Activated CD4-positive, alpha-beta T cell treated with anti-CD3 and anti-CD28 coated beads, Interleukin-2, amount 10 ng/mL, durations not matched to agents 7 days and 5 days (primary cell): ENCODE measurements at regions not wholly inside any gene's neighbourhood (a gene's known extent, or its start where the extent isn't known, plus 50 kb on each side); places are given as distances from the start of the nearest gene placed in this dataset.

ENCODE experiments used
- CTCF ChIA-PET: fragments of 350-600 bp; sonication (Branson Sonifier 250); formaldehyde crosslinking; loops from one replicate; lab custom pipeline; 2021; ENCODE audit warnings: antibody characterized with exemption; lab: Charles Lee
- POLR2A ChIA-PET: fragments of 350-600 bp; sonication (Branson Sonifier 250); formaldehyde crosslinking; loops from one replicate; lab custom pipeline; 2021; ENCODE audit warnings: antibody characterized with exemption; lab: Charles Lee
- DNase-seq: peaks from one replicate; pipeline ENCODE4 v3.0.0-alpha.2; 2020
- H3K27ac Mint-ChIP-seq: one replicate; pipeline ENCODE4 v1.8.0; 2021; ENCODE audit warnings: mild to moderate bottlenecking, moderate library complexity, mixed read lengths
- H3K27me3 Mint-ChIP-seq: one replicate; pipeline ENCODE4 v1.8.0; 2021; ENCODE audit warnings: mixed read lengths
- H3K36me3 Mint-ChIP-seq: one replicate; pipeline ENCODE4 v1.8.0; 2021; ENCODE audit warnings: low read depth, mixed read lengths
- H3K4me1 Mint-ChIP-seq: one replicate; pipeline ENCODE4 v1.8.0; 2021; ENCODE audit warnings: mixed read lengths
- H3K4me3 Mint-ChIP-seq: one replicate; pipeline ENCODE4 v1.8.0; 2021; ENCODE audit warnings: mild to moderate bottlenecking, moderate library complexity, mixed read lengths
- H3K9me3 Mint-ChIP-seq: one replicate; pipeline ENCODE4 v1.8.0; 2021; ENCODE audit warnings: mixed read lengths

- ChIA-PET CTCF (interaction anchor here (0.6 kb wide), 1 partner anchor 358 kb away, joined by 3 read pairs; no protein-coding TSS in a partner anchor), POLR2A (no interaction called here)
- H3K9me3 Mint-ChIP-seq: no peaks in the 10 kb centered on the region
- no peak for DNase-seq
- H3K27me3 Mint-ChIP-seq: no peaks in the 10 kb centered on the region
- peaks cover 50% of the 10 kb centered on the region for H3K4me1 Mint-ChIP-seq
- peak overlapping the region; percentile 54 for H3K27ac Mint-ChIP-seq
- peaks cover 3% of the 10 kb centered on the region for H3K36me3 Mint-ChIP-seq
- H3K4me3 Mint-ChIP-seq: no peak overlapping the region
Observed at GRCh38 chr12:132439333-132439904, 50.5 kb upstream of the FBRSL1 start.

- peaks cover 45% of the 10 kb centered on the region for H3K4me1 Mint-ChIP-seq
- ChIA-PET CTCF (interaction anchor here (1.1 kb wide), 1 partner anchor 23 kb away, joined by 3 read pairs; no protein-coding TSS in a partner anchor), POLR2A (no interaction called here)
- no peaks in the 10 kb centered on the region for H3K9me3 Mint-ChIP-seq
- no peaks in the 10 kb centered on the region for H3K27me3 Mint-ChIP-seq
- H3K4me3 Mint-ChIP-seq: no peak overlapping the region
- no peak overlapping the region for H3K27ac Mint-ChIP-seq
- peaks cover 3% of the 10 kb centered on the region for H3K36me3 Mint-ChIP-seq
- DNase-seq: no peak
Observed at GRCh38 chr12:132438726-132439125, 51.2 kb upstream of the FBRSL1 start.

- Mint-ChIP-seq H3K9me3 (no peaks in the 10 kb centered on the region), H3K27me3 (no peaks in the 10 kb centered on the region), H3K36me3 (no peaks in the 10 kb centered on the region), H3K4me3 (no peak overlapping the region), H3K4me1 (peaks cover 42% of the 10 kb centered on the region), H3K27ac (peak overlapping the region; percentile 28)
- CTCF ChIA-PET: interaction anchor here (1.1 kb wide), 1 partner anchor 23 kb away, joined by 3 read pairs; no protein-coding TSS in a partner anchor
- POLR2A ChIA-PET: no interaction called here
- no peak for DNase-seq
Observed at GRCh38 chr12:132437943-132438700, 51.8 kb upstream of the FBRSL1 start.

- Mint-ChIP-seq H3K4me3 (no peak overlapping the region), H3K9me3 (no peaks in the 10 kb centered on the region), H3K27ac (peak overlapping the region; percentile 57), H3K36me3 (no peaks in the 10 kb centered on the region), H3K4me1 (peaks cover 43% of the 10 kb centered on the region), H3K27me3 (no peaks in the 10 kb centered on the region)
- no peak for DNase-seq
- ChIA-PET POLR2A (no interaction called here), CTCF (interaction anchor here (1.1 kb wide), 1 partner anchor 22 kb away, joined by 3 read pairs; no protein-coding TSS in a partner anchor)
Observed at GRCh38 chr12:132437252-132437932, 52.6 kb upstream of the FBRSL1 start.

GRCh38 chr12:132436791-132437251 is 53.1 kb upstream of the FBRSL1 start:
- H3K9me3 Mint-ChIP-seq: no peaks in the 10 kb centered on the region
- DNase-seq: no peak
- peak overlapping the region; percentile 68 for H3K27ac Mint-ChIP-seq
- ChIA-PET CTCF (no interaction called here), POLR2A (no interaction called here)
- H3K4me3 Mint-ChIP-seq: no peak overlapping the region
- no peaks in the 10 kb centered on the region for H3K27me3 Mint-ChIP-seq
- no peaks in the 10 kb centered on the region for H3K36me3 Mint-ChIP-seq
- H3K4me1 Mint-ChIP-seq: peaks cover 43% of the 10 kb centered on the region

- H3K36me3 Mint-ChIP-seq: no peaks in the 10 kb centered on the region
- peaks cover 49% of the 10 kb centered on the region for H3K4me1 Mint-ChIP-seq
- ChIA-PET POLR2A (no interaction called here), CTCF (interaction anchor here (0.7 to 1.0 kb wide), 2 partner anchors 20 to 21 kb away, joined by 3 read pairs; no protein-coding TSS in a partner anchor)
- H3K9me3 Mint-ChIP-seq: no peaks in the 10 kb centered on the region
- peak overlapping the region; percentile 31 for H3K27ac Mint-ChIP-seq
- peak overlapping the region; percentile 30 for H3K4me3 Mint-ChIP-seq
- DNase-seq: no peak
- H3K27me3 Mint-ChIP-seq: no peaks in the 10 kb centered on the region
Observed at GRCh38 chr12:132435486-132436187, 54.3 kb upstream of the FBRSL1 start.

- ChIA-PET CTCF (no interaction called here), POLR2A (no interaction called here)
- Mint-ChIP-seq H3K36me3 (no peaks in the 10 kb centered on the region), H3K27me3 (no peaks in the 10 kb centered on the region), H3K4me1 (peaks cover 60% of the 10 kb centered on the region), H3K9me3 (no peaks in the 10 kb centered on the region), H3K4me3 (no peak overlapping the region), H3K27ac (peak overlapping the region; percentile 31)
- DNase-seq: no peak
Observed at GRCh38 chr12:132433641-132434395, 56.1 kb upstream of the FBRSL1 start.

GRCh38 chr12:132432721-132433577 is 57.0 kb upstream of the FBRSL1 start:
- DNase-seq: no peak
- Mint-ChIP-seq H3K36me3 (no peaks in the 10 kb centered on the region), H3K9me3 (no peaks in the 10 kb centered on the region), H3K4me1 (peaks cover 58% of the 10 kb centered on the region), H3K27me3 (no peaks in the 10 kb centered on the region), H3K27ac (peak overlapping the region; percentile 68), H3K4me3 (no peak overlapping the region)
- CTCF ChIA-PET: no interaction called here
- POLR2A ChIA-PET: no interaction called here

GRCh38 chr12:132432126-132432705 is 57.7 kb upstream of the FBRSL1 start:
- Mint-ChIP-seq H3K27ac (no peak overlapping the region), H3K9me3 (no peaks in the 10 kb centered on the region), H3K4me1 (peaks cover 53% of the 10 kb centered on the region), H3K4me3 (no peak overlapping the region), H3K27me3 (no peaks in the 10 kb centered on the region), H3K36me3 (no peaks in the 10 kb centered on the region)
- ChIA-PET CTCF (no interaction called here), POLR2A (no interaction called here)
- no peak for DNase-seq

GRCh38 chr12:132430838-132431774 is 58.8 kb upstream of the FBRSL1 start:
- H3K4me1 Mint-ChIP-seq: peaks cover 46% of the 10 kb centered on the region

More at GRCh38 chr12:132430838-132431774, 58.8 kb upstream of the FBRSL1 start:
- H3K36me3 Mint-ChIP-seq: no peaks in the 10 kb centered on the region
- H3K27ac Mint-ChIP-seq: peak overlapping the region; percentile 87
- CTCF ChIA-PET: interaction anchor here (0.9 to 1.2 kb wide), 3 partner anchors 11 to 88 kb away, joined by 3 to 4 read pairs (median 4); no protein-coding TSS in a partner anchor
- H3K9me3 Mint-ChIP-seq: no peaks in the 10 kb centered on the region
- POLR2A ChIA-PET: no interaction called here
- DNase-seq: no peak
- H3K27me3 Mint-ChIP-seq: no peaks in the 10 kb centered on the region
- H3K4me3 Mint-ChIP-seq: no peak overlapping the region
